D721Med (cell line): ENCODE measurements at regions not wholly inside any gene's neighbourhood (a gene's known extent, or its start where the extent isn't known, plus 50 kb on each side); places are given as distances from the start of the nearest gene placed in this dataset.

Source experiments
- DNase-seq: peaks from one replicate; pipeline ENCODE4 v3.0.0; 2011; ENCODE audit warnings: low spot score; ENCODE audit not compliant: insufficient read length
- FAIRE-seq: peaks from 2 replicates; lab custom pipeline; 2011; peaks lifted over from hg19 to GRCh38; lab: Jason Lieb, UNC
- TF ChIP-seq, protein P1 (sequence below): IDR thresholded peaks from 2 replicates; pipeline ENCODE4 v1.5.1; 2012; ENCODE audit warnings: mild to moderate bottlenecking, control low read depth; ENCODE audit not compliant: insufficient read depth; ENCODE audit errors: missing control alignments

DNA sequence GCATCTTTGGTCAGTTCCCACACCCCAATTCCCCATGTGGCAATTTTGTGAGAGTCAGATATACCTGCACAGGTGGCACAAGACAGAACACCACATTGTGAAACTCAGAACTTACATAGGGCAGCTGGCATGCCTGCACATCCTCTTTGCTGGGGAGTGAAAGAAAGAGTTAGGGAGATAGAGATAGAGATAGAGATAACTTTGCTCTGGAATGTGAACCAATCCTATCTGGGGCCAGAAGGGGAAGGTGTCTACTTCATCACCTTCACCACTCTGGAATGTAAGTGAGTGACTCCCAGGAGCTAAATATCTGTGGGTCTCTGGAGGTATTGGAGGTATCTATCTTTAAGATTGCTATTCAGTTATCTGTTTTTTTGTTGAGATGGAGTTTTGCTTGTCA lies 289.2 kb downstream of the OGFRL1 start:
- TF ChIP-seq, protein P1, sequence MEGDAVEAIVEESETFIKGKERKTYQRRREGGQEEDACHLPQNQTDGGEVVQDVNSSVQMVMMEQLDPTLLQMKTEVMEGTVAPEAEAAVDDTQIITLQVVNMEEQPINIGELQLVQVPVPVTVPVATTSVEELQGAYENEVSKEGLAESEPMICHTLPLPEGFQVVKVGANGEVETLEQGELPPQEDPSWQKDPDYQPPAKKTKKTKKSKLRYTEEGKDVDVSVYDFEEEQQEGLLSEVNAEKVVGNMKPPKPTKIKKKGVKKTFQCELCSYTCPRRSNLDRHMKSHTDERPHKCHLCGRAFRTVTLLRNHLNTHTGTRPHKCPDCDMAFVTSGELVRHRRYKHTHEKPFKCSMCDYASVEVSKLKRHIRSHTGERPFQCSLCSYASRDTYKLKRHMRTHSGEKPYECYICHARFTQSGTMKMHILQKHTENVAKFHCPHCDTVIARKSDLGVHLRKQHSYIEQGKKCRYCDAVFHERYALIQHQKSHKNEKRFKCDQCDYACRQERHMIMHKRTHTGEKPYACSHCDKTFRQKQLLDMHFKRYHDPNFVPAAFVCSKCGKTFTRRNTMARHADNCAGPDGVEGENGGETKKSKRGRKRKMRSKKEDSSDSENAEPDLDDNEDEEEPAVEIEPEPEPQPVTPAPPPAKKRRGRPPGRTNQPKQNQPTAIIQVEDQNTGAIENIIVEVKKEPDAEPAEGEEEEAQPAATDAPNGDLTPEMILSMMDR = no peak
- no peak for FAIRE-seq
- no peak for DNase-seq

DNA sequence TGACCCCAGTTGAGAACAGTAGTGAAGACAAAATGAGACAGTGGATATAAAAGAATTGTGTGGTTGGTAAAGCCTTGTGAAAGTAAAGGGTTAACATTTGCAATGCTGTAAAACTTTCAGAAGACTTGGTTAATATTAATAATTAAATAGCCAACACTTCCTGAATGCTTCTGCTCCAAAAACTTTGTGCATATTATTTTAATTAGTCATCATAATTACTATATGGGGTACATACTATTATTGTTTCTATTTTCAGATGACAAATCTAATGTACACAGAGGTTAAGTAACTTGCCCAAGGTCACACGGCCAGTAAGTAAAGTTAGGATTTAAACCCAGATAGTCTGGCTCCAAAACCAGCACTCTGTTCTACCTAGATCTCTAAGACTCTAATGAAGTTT lies 291.3 kb downstream of the OGFRL1 start:
- DNase-seq (no peak), FAIRE-seq (no peak)
- TF ChIP-seq, protein P1 = no peak

DNA sequence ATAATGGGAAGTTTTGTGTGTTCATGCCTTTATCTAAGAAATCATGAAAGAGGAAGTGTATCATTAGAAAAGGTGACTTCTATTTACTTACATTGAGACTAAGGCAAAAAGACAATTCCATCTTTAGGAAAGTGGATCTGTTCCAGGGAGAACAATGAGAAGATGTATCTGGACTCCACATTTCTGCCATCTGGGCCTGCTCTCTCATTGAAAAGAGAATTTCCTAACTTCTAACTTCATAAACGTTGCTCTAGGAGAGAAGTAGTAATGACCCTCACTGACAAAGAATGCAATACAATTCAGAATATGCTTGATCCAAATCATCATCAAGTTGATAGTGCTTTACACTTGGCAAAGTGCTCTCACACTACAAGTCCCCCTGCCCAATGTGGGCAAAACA lies 294.2 kb downstream of the OGFRL1 start:
- FAIRE-seq = no peak
- TF ChIP-seq, protein P1 = no peak

DNA sequence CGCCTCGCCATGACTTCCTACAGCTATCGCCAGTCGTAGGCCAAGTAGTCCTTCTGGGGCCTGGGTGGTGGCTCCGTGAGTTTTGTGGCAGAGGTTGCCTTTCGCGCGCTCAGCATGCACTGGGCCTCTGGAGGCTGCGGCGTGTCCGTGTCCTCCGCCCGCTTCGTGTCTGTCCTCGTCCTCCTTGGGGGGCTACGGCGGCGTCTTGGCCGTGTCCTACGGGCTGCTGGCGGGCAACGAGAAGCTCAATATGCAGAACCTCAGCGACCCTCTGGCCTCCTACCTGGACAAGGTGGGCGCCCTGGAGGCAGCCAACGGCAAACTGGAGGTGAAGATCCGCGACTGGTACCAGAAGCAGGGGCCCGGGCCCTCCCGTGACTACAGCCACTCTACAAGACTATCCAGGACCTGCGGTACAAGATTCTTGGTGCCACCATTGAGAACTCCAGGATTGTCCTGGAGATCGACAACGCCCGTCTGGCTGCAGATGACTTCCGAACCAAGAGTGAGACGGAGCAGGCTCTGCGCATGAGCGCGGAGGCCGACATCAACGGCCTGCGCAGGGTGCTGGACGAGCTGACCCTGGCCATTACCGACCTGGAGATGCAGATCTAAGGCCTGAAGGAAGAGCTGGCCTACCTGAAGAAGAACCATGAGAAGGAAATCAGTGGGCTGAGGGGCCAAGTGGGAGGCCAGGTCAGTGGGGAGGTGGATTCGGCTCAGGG lies 296.3 kb downstream of the OGFRL1 start:
- no peak for DNase-seq
- no peak for FAIRE-seq
- TF ChIP-seq, protein P1 = no peak

More for the DNA sequence above, 294.2 kb downstream of the OGFRL1 start:
- DNase-seq = no peak

DNA sequence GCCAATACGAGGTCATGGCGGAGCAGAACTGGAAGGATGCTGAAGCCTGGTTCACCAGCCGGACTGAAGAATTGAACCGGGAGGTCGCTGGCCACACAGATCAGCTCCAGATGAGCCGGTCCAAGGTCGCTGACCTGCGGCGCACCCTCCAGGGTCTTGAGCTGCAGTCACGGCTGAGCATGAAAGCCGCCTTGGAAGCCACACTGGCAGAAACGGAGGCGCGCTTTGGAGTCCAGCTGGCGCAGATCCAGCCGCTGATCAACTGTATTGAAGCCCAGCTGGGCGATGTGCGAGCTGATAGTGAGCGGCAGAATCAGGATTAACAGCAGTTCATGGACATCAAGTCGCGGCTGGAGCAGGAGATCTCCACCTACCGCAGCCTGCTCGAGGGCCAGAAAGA lies 296.9 kb downstream of the OGFRL1 start:
- DNase-seq (no peak), FAIRE-seq (no peak)
- TF ChIP-seq, protein P1 = no peak

DNA sequence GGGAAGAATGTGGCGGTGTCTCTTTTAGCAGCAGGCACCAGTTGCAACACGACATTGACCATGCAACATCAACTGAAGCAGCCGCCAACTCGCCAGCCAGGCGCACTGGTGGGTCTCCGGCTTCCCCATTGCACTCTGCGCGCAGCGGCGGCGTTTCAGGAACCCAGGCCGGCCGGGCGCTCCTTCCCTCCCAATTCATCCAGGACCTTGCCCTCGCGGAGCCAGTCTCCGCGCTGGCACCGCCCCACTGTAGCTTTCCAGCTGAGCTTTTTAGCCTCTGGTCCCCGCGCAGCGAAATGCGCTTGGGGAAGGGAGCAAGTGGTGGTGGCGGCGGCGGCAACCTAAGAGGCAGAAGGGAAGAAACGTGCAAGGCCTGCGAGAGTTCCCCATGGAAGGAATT lies 297.9 kb upstream of the RIMS1 start:
- DNase-seq (no peak), FAIRE-seq (no peak)
- TF ChIP-seq, protein P1 = no peak

DNA sequence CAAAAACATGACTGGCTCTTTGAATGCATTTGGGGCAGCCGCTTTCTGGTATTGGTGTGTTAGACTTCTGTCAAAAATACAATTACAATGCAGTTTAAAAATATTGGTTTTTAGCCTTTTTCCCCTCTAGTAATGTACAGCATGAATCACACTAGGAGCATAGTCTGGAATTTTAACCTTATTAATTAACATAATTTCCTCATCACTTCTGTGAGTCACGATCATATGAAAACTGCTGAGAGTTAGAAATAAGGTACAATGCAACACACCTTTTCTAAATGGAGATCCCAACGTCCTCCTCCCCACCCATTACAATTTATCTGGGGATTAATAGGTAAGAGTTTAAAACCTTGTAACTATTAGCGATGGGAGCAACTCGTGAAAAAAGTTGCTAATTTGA lies 297.1 kb upstream of the RIMS1 start:
- TF ChIP-seq, protein P1 = no peak
- DNase-seq = no peak
- FAIRE-seq = no peak
